Caco-2 (cell line): ENCODE measurements at regions not wholly inside any gene's neighbourhood (a gene's known extent, or its start where the extent isn't known, plus 50 kb on each side); places are given as distances from the start of the nearest gene placed in this dataset.
"Not testable (repeated sequence)": the region's sequence is repeated elsewhere in the genome, so short reads cannot be mapped to it uniquely, and the experiment has no call there.

Experiments used
- BruUV-seq: library from RNA; stranded (reverse); fragments of 400-500 nt; replicated peaks from 2 replicates; lab custom pipeline; 2021; lab: Mats Ljungman, UMichigan
- CTCF ChIA-PET: fragments of 300-600 bp; sonication (Branson Sonifier 250); formaldehyde crosslinking; loops from one replicate; lab custom pipeline; 2022; ENCODE audit warnings: antibody characterized with exemption; lab: Charles Lee
- POLR2A ChIA-PET: fragments of 300-600 bp; sonication (Branson Sonifier 250); formaldehyde crosslinking; loops from one replicate; lab custom pipeline; 2022; ENCODE audit warnings: antibody characterized with exemption; lab: Charles Lee
- DNase-seq, 2 experiments: peaks; one replicate each; pipeline versions ENCODE4 v3.0.0 to v3.0.0-alpha.2; 2020 to 2022
- H3K27me3 ChIP-seq: replicated peaks from 2 replicates; pipeline ENCODE4 v1.6.0; 2011; ENCODE audit warnings: low read length; ENCODE audit not compliant: control insufficient read depth, insufficient read depth
- H3K36me3 ChIP-seq: 2 replicates; pipeline ENCODE4 v1.5.1; 2011; ENCODE audit warnings: low read length; ENCODE audit not compliant: control insufficient read depth, insufficient read depth
- H3K4me1 ChIP-seq: fragments of 250-450 bp; sonication (Bioruptor Pico); 2 replicates; pipeline ENCODE4 v1.5.1; 2020; ENCODE audit warnings: mild to moderate bottlenecking
- H3K4me3 ChIP-seq: 2 replicates; pipeline ENCODE4 v1.5.1; 2011; ENCODE audit warnings: low read depth, mild to moderate bottlenecking, control low read depth, low read length
- H3K9me3 ChIP-seq: fragments of 250-450 bp; sonication (Bioruptor Pico); 2 replicates; pipeline ENCODE4 v1.5.1; 2020; ENCODE audit warnings: mild to moderate bottlenecking, moderate library complexity
- H3K27ac Mint-ChIP-seq: one replicate; pipeline ENCODE4 v1.8.0; 2022; ENCODE audit warnings: mixed read lengths; ENCODE audit not compliant: unreplicated experiment
- H3K27me3 Mint-ChIP-seq: one replicate; pipeline ENCODE4 v1.8.0; 2022; ENCODE audit warnings: mixed read lengths; ENCODE audit not compliant: insufficient read depth, unreplicated experiment
- H3K36me3 Mint-ChIP-seq: one replicate; pipeline ENCODE4 v1.8.0; 2022; ENCODE audit warnings: mild to moderate bottlenecking, mixed read lengths; ENCODE audit not compliant: insufficient read depth, unreplicated experiment
- H3K4me1 Mint-ChIP-seq: one replicate; pipeline ENCODE4 v1.8.0; 2022; ENCODE audit warnings: low read depth, mixed read lengths; ENCODE audit not compliant: unreplicated experiment
- H3K4me3 Mint-ChIP-seq: one replicate; pipeline ENCODE4 v1.8.0; 2022; ENCODE audit warnings: mild to moderate bottlenecking, moderate library complexity, mixed read lengths; ENCODE audit not compliant: unreplicated experiment
- H3K9me3 Mint-ChIP-seq: one replicate; pipeline ENCODE4 v1.8.0; 2022; ENCODE audit warnings: mixed read lengths; ENCODE audit not compliant: unreplicated experiment
- intact Hi-C: fragments of 100-400 bp; cut with micrococcal nuclease; formaldehyde crosslinking; loops from one replicate; pipeline ENCODE4 v1.10.0; 2022; ENCODE audit not compliant: unreplicated experiment
- TF ChIP-seq, protein P1 (sequence below), 2 experiments: fragments of 200-600 bp in 1 of 2; IDR thresholded peaks; 1 replicate in 1 of 2; 2 replicates in 1 of 2; pipeline versions ENCODE4 v1.5.1 to v1.8.0; 2011 to 2022; ENCODE audit warnings: antibody characterized with exemption in 1 of 2, control low read depth in 1 of 2, inconsistent platforms in 1 of 2, low read depth in 1 of 2, low read length in 1 of 2, mild to moderate bottlenecking in 1 of 2, moderate library complexity in 1 of 2; ENCODE audit not compliant: insufficient read depth in 1 of 2, severe bottlenecking in 1 of 2, unreplicated experiment in 1 of 2

DNA sequence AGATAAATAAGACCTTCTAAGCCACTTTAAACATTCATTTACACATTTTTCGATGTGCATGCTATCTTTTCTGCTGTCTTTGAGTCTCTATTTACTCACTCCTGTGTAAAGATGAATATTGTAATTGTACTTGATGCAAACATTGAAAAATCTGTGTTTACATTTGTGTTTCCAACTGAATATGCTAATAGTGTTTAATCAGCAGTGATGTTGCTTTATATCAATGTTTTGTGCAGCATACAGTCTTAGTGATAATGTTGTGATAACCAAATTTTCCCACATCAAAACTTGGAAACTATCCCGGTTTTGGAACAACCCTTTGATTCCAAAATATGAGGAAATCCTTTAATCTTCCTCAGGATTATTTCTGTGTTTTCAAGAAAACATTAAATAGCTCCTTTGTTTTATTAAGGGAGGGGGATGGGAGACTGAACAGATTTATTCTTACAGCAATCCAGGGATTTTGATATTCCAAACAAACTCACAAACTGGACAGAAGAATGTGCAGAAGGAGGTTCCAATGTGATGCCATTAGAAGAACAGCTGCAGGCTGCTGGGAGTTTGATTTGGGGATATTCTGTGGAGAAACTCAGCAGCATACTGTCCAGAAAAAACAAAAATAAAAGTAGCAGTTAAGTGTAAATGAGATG, 248.0 kb downstream of the S1PR1 start:
- DNase-seq, result no peak
- H3K27me3 Mint-ChIP-seq, result no peaks in the 10 kb centered on the region
- Histone ChIP-seq H3K4me3 (no peak overlapping the region), H3K27me3 (no peaks in the 10 kb centered on the region), H3K4me1 (no peaks in the 10 kb centered on the region), H3K36me3 (no peaks in the 10 kb centered on the region), H3K9me3 (no peaks in the 10 kb centered on the region)
- no TSS peak for BruUV-seq
- no peak overlapping the region for H3K4me3 Mint-ChIP-seq
- H3K27ac Mint-ChIP-seq, result no peak overlapping the region
- CTCF ChIA-PET, result no interaction called here
- no peaks in the 10 kb centered on the region for H3K4me1 Mint-ChIP-seq
- TF ChIP-seq, protein P1, sequence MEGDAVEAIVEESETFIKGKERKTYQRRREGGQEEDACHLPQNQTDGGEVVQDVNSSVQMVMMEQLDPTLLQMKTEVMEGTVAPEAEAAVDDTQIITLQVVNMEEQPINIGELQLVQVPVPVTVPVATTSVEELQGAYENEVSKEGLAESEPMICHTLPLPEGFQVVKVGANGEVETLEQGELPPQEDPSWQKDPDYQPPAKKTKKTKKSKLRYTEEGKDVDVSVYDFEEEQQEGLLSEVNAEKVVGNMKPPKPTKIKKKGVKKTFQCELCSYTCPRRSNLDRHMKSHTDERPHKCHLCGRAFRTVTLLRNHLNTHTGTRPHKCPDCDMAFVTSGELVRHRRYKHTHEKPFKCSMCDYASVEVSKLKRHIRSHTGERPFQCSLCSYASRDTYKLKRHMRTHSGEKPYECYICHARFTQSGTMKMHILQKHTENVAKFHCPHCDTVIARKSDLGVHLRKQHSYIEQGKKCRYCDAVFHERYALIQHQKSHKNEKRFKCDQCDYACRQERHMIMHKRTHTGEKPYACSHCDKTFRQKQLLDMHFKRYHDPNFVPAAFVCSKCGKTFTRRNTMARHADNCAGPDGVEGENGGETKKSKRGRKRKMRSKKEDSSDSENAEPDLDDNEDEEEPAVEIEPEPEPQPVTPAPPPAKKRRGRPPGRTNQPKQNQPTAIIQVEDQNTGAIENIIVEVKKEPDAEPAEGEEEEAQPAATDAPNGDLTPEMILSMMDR (IDR thresholded peaks at IDR 0.05; ENCODE audit: insufficient read depth in 1 of 2, low read depth in 1 of 2, low read length in 1 of 2, severe bottlenecking in 1 of 2, unreplicated experiment in 1 of 2), result no peak
- intact Hi-C loops, result no loop called here
- no peaks in the 10 kb centered on the region for H3K9me3 Mint-ChIP-seq
- POLR2A ChIA-PET, result no interaction called here
- H3K36me3 Mint-ChIP-seq, result no peaks in the 10 kb centered on the region

DNA sequence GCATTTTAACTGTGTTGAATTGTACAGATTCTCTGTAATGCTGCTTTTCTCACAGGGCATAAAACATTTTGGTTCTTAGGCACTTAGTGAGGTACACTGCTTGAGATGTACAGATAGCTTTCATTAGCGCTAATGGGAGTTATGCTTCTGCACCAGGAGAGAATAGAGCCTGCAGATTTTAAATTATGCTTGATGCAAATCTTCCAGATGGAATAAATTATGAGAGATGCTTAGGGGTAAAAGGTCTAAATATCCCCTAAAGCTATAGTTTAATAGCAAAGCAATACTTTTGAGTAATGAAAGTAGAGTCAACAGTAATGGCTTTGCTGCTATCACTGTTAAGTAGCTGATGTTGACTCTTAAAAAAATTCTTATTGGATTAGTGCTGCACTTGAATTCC, 248.9 kb downstream of the S1PR1 start:
- ChIA-PET CTCF (no interaction called here), POLR2A (no interaction called here)
- BruUV-seq, result no TSS peak
- Histone ChIP-seq H3K27me3 (no peaks in the 10 kb centered on the region), H3K4me3 (no peak overlapping the region), H3K36me3 (no peaks in the 10 kb centered on the region), H3K4me1 (no peaks in the 10 kb centered on the region), H3K9me3 (no peaks in the 10 kb centered on the region)
- H3K27ac Mint-ChIP-seq, result no peak overlapping the region
- H3K9me3 Mint-ChIP-seq, result no peaks in the 10 kb centered on the region
- H3K4me3 Mint-ChIP-seq, result no peak overlapping the region
- no peak for DNase-seq
- TF ChIP-seq, protein P1 (IDR thresholded peaks at IDR 0.05; ENCODE audit: insufficient read depth in 1 of 2, low read depth in 1 of 2, low read length in 1 of 2, severe bottlenecking in 1 of 2, unreplicated experiment in 1 of 2), result no peak
- intact Hi-C loops, result no loop called here
- H3K27me3 Mint-ChIP-seq, result no peaks in the 10 kb centered on the region
- no peaks in the 10 kb centered on the region for H3K4me1 Mint-ChIP-seq
- H3K36me3 Mint-ChIP-seq, result no peaks in the 10 kb centered on the region

DNA sequence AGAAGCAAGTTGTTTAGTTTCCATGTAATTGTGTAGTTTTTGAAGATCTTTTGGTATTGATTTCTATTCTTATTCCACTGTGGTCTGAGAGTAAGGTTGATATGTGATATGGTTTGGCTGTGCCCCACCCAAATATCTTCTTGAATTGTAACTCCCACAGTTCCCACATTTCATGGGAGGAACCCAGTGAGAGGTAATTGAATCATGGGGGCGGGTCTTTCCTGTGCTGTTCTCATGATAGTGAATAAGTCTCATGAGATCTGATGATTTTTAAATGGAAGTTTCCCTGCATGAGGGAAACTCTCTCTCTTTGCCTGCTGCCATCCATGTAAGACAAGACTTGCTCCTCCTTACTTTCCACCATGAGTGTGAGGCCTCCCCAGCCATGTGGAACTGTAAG, 255.3 kb downstream of the S1PR1 start:
- BruUV-seq, POLR2A ChIA-PET, H3K4me1 ChIP-seq, intact Hi-C loops, H3K9me3 ChIP-seq, CTCF ChIA-PET, H3K4me1 Mint-ChIP-seq, H3K4me3 Mint-ChIP-seq, H3K27ac Mint-ChIP-seq, DNase-seq, H3K9me3 Mint-ChIP-seq, H3K36me3 ChIP-seq, H3K27me3 Mint-ChIP-seq, H3K36me3 Mint-ChIP-seq, H3K4me3 ChIP-seq, H3K27me3 ChIP-seq: not testable (repeated sequence)

GRCh38 chr1:101493920-101494319, 257.1 kb downstream of the S1PR1 start:
- H3K27me3 Mint-ChIP-seq, H3K4me1 Mint-ChIP-seq, BruUV-seq, POLR2A ChIA-PET, DNase-seq, H3K4me3 ChIP-seq, H3K9me3 ChIP-seq, H3K9me3 Mint-ChIP-seq, H3K4me3 Mint-ChIP-seq, H3K27ac Mint-ChIP-seq, H3K27me3 ChIP-seq, H3K4me1 ChIP-seq, CTCF ChIA-PET, intact Hi-C loops, H3K36me3 Mint-ChIP-seq, H3K36me3 ChIP-seq: not testable (repeated sequence)
